ENCODE measurements at regions not wholly inside any gene's neighbourhood (a gene's known extent, or its start where the extent isn't known, plus 50 kb on each side); places are given as distances from the start of the nearest gene placed in this dataset.

DNA sequence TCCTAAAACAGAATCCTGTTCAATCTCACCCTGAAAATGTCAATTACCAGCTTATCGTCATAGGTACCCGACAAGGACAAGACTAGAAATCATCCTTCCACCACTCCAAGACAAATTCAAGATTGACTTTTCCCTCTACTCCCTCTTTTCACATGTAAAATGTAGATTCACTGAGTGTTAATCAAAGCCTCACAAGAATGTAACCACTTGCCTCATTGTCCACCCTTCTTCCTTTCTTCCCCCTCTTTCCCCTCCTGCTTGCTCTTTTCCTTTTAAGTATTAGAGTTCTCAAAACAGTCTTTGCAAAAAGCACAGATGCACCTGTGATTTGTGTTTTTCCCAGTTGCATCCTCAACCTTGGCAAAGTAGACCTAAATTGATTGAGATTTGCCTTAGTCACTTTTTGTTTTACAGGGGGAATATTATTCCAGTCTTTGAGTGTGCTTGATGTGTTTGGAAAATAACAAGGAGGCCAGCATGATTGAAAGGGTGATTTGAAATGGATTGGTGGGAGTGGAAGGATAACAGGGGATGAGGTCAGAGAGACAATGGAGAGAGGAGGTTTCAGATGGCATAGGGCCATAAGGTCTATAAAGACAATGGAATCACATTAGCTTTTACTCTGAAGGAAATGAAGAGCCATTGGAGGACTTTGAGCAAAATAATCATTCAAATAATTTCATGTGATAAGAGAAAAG lies 231.3 kb upstream of the TYRP1 start:
- dilution Hi-C loops (cut with HindIII; ENCODE audit: low sequenced_read_pairs, unreplicated experiment) (no loop called here), intact Hi-C loops (cut with micrococcal nuclease) (no loop called here), in situ Hi-C loops (cut with MboI; ENCODE audit: low sequenced_read_pairs) (no loop called here)
- Histone ChIP-seq H2BK15ac (ENCODE audit: low read depth, low read length) (no peak overlapping the region), H3K4me3 (ENCODE audit: insufficient read depth, low read depth, low read length) (no peak overlapping the region), H3K79me1 (ENCODE audit: low read depth in 1 of 2, low read length in 2 of 2) (no peaks in the 10 kb centered on the region), H4K5ac (ENCODE audit: low read depth, low read length) (no peak overlapping the region), H3K36me3 (ENCODE audit: control insufficient read depth, insufficient read depth, low read length) (no peaks in the 10 kb centered on the region), H2BK5ac (ENCODE audit: low read depth, low read length, poor library complexity, severe bottlenecking) (no peak overlapping the region), H3K27me3 (ENCODE audit: control insufficient read depth, insufficient read depth, low read length) (no peaks in the 10 kb centered on the region), H2AFZ (replicated peaks; ENCODE audit: low read length, poor library complexity) (no peak overlapping the region), H2BK20ac (ENCODE audit: low read depth, low read length) (no peak overlapping the region), H3K14ac (replicated peaks; ENCODE audit: low read depth, low read length) (no peak overlapping the region), H3K9ac (ENCODE audit: low read depth, low read length) (no peak overlapping the region), H3K27ac (ENCODE audit: insufficient read depth, low read length) (no peak overlapping the region), H2AK9ac (replicated peaks; ENCODE audit: low read depth, low read length, poor library complexity) (no peak overlapping the region), H3K23ac (ENCODE audit: low read depth, low read length) (no peak overlapping the region), H2BK120ac (ENCODE audit: low read depth, low read length) (no peak overlapping the region), H3K4ac (ENCODE audit: low read depth, low read length) (no peak overlapping the region), H4K20me1 (ENCODE audit: insufficient read depth, low read length) (no peaks in the 10 kb centered on the region), H3K4me1 (ENCODE audit: control insufficient read depth, insufficient read depth, low read length) (no peaks in the 10 kb centered on the region), H3K56ac (ENCODE audit: extremely low read depth, insufficient read depth, low read length) (no peak overlapping the region), H3K9me1 (ENCODE audit: insufficient read depth, low read length) (no peaks in the 10 kb centered on the region), H3K9me3 (ENCODE audit: control insufficient read depth, insufficient read depth, low read length) (no peaks in the 10 kb centered on the region), H2AK5ac (ENCODE audit: low read depth, low read length) (no peak overlapping the region), H3K4me2 (ENCODE audit: low read depth, low read length) (no peak overlapping the region), H4K8ac (ENCODE audit: low read depth in 2 of 2, low read length in 2 of 2) (no peak overlapping the region), H3K18ac (ENCODE audit: low read depth, low read length) (no peak overlapping the region), H4K91ac (ENCODE audit: insufficient read depth, low read depth, low read length) (no peak overlapping the region)
- TF ChIP-seq FOS (IDR thresholded peaks at IDR 0.05; ENCODE audit: low read depth, low read length) (no peak), CHD1 (IDR thresholded peaks at IDR 0.05; ENCODE audit: low read depth, low read length) (no peak), RCOR1 (IDR thresholded peaks at IDR 0.05; ENCODE audit: insufficient replicate concordance, low read length) (no peak)
- no TSS peak for BruUV-seq (replicated peaks)
- no CpG with 5 or more reads among the region's 2 CpGs for WGBS, 2 experiments (ENCODE audit: extremely low coverage in 2 of 2, insufficient read length in 1 of 2)
- ChIA-PET POLR2A (ENCODE audit: unreplicated experiment) (no interaction called here), CTCF (no interaction called here)
- ATAC-seq (ENCODE audit: low read depth) = no peak
- no peak for DNase-seq

Measured in IMR-90 (cell line).